ENCODE measurements at regions not wholly inside any gene's neighbourhood (a gene's known extent, or its start where the extent isn't known, plus 50 kb on each side); places are given as distances from the start of the nearest gene placed in this dataset.

DNA sequence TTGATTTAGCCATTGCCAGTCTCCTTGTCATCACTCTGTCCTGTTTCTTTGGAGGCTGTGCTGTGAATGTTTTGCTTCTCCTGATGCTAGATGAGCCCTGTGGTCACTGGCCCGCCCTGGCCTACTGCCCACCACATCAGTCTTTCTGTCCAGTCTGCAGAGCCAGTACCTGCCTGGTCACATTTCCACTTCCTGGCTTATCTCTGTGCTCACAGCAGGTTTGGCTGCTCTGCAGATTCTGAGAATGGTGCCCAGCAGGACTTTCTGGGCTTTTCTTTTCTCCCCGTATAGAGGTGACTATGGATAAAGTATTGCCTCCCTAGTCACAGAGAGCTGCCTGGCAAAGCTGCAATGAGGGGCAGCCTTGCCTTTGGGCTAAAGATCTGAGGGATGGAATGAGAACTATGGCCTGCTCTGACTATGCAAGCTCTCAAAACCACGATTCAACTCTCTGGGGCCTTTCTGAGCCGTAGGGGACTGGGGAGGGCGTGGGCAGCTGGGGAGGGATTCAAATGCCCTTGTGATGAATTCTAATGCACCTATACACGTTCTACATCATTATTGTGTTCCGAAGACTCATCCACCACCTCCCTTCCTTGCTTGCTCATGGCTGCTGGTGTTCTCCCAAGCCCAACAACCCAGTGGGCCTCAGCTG, 410.4 kb upstream of the NPVF start:
- TF ChIP-seq, protein P1, sequence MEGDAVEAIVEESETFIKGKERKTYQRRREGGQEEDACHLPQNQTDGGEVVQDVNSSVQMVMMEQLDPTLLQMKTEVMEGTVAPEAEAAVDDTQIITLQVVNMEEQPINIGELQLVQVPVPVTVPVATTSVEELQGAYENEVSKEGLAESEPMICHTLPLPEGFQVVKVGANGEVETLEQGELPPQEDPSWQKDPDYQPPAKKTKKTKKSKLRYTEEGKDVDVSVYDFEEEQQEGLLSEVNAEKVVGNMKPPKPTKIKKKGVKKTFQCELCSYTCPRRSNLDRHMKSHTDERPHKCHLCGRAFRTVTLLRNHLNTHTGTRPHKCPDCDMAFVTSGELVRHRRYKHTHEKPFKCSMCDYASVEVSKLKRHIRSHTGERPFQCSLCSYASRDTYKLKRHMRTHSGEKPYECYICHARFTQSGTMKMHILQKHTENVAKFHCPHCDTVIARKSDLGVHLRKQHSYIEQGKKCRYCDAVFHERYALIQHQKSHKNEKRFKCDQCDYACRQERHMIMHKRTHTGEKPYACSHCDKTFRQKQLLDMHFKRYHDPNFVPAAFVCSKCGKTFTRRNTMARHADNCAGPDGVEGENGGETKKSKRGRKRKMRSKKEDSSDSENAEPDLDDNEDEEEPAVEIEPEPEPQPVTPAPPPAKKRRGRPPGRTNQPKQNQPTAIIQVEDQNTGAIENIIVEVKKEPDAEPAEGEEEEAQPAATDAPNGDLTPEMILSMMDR (conservative IDR thresholded peaks at IDR 0.05; ENCODE audit: low read depth, low read length): no peak
- TF ChIP-seq EZH2 (IDR thresholded peaks at IDR 0.05; ENCODE audit: borderline replicate concordance, low read depth, low read length, poor library complexity, severe bottlenecking): no peak
